ENCODE measurements at regions not wholly inside any gene's neighbourhood (a gene's known extent, or its start where the extent isn't known, plus 50 kb on each side); places are given as distances from the start of the nearest gene placed in this dataset.
"Not testable (repeated sequence)": the region's sequence is repeated elsewhere in the genome, so short reads cannot be mapped to it uniquely, and the experiment has no call there.

GRCh38 chr2:187215532-187216240, 232.4 kb downstream of the CALCRL start:
- Mint-ChIP-seq H3K36me3 (no peaks in the 10 kb centered on the region), H3K4me1 (ENCODE audit: low read depth) (no peaks in the 10 kb centered on the region), H3K27me3 (no peaks in the 10 kb centered on the region), H3K4me3 (no peak overlapping the region), H3K9me3 (ENCODE audit: low read depth) (no peaks in the 10 kb centered on the region), H3K27ac (no peak overlapping the region)

- Mint-ChIP-seq H3K4me1 (ENCODE audit: low read depth) (no peaks in the 10 kb centered on the region), H3K4me3 (no peak overlapping the region), H3K27me3 (no peaks in the 10 kb centered on the region), H3K9me3 (ENCODE audit: low read depth) (no peaks in the 10 kb centered on the region), H3K27ac (no peak overlapping the region), H3K36me3 (no peaks in the 10 kb centered on the region)
Observed at GRCh38 chr2:187214306-187214705, 233.7 kb downstream of the CALCRL start.

- Mint-ChIP-seq H3K9me3 (ENCODE audit: low read depth) (no peaks in the 10 kb centered on the region), H3K4me1 (ENCODE audit: low read depth) (no peaks in the 10 kb centered on the region), H3K27ac (no peak overlapping the region), H3K4me3 (no peak overlapping the region), H3K36me3 (no peaks in the 10 kb centered on the region), H3K27me3 (no peaks in the 10 kb centered on the region)
Observed at GRCh38 chr2:187213798-187214197, 234.3 kb downstream of the CALCRL start.

- Mint-ChIP-seq H3K4me1 (ENCODE audit: low read depth) (no peaks in the 10 kb centered on the region), H3K27me3 (no peaks in the 10 kb centered on the region), H3K4me3 (no peak overlapping the region), H3K36me3 (no peaks in the 10 kb centered on the region), H3K27ac (no peak overlapping the region), H3K9me3 (ENCODE audit: low read depth) (no peaks in the 10 kb centered on the region)
Observed at GRCh38 chr2:187210726-187211125, 237.3 kb downstream of the CALCRL start.

GRCh38 chr2:187208199-187208785, 239.8 kb downstream of the CALCRL start:
- Mint-ChIP-seq H3K27me3 (no peaks in the 10 kb centered on the region), H3K27ac (no peak overlapping the region), H3K4me1 (ENCODE audit: low read depth) (no peaks in the 10 kb centered on the region), H3K4me3 (no peak overlapping the region), H3K9me3 (ENCODE audit: low read depth) (no peaks in the 10 kb centered on the region), H3K36me3 (no peaks in the 10 kb centered on the region)

GRCh38 chr2:187207126-187207525, 240.9 kb downstream of the CALCRL start:
- Mint-ChIP-seq H3K27me3 (no peaks in the 10 kb centered on the region), H3K4me1 (ENCODE audit: low read depth) (no peaks in the 10 kb centered on the region), H3K9me3 (ENCODE audit: low read depth) (peaks cover 7% of the 10 kb centered on the region)

GRCh38 chr2:187206471-187206870, 241.6 kb downstream of the CALCRL start:
- Mint-ChIP-seq H3K27ac (no peak overlapping the region), H3K4me3 (no peak overlapping the region)

More at GRCh38 chr2:187207126-187207525, 240.9 kb downstream of the CALCRL start:
- Mint-ChIP-seq H3K27ac (no peak overlapping the region), H3K36me3 (no peaks in the 10 kb centered on the region), H3K4me3 (no peak overlapping the region)

GRCh38 chr2:187206071-187206470, 242.0 kb downstream of the CALCRL start:
- no peak overlapping the region for H3K27ac Mint-ChIP-seq
- H3K9me3 Mint-ChIP-seq (ENCODE audit: low read depth), result peaks cover 7% of the 10 kb centered on the region
- no peaks in the 10 kb centered on the region for H3K36me3 Mint-ChIP-seq
- H3K4me3 Mint-ChIP-seq, result no peak overlapping the region
- no peaks in the 10 kb centered on the region for H3K4me1 Mint-ChIP-seq (ENCODE audit: low read depth)
- no peaks in the 10 kb centered on the region for H3K27me3 Mint-ChIP-seq

More at GRCh38 chr2:187206471-187206870, 241.6 kb downstream of the CALCRL start:
- Mint-ChIP-seq H3K9me3 (ENCODE audit: low read depth) (peaks cover 7% of the 10 kb centered on the region), H3K36me3 (no peaks in the 10 kb centered on the region), H3K27me3 (no peaks in the 10 kb centered on the region), H3K4me1 (ENCODE audit: low read depth) (no peaks in the 10 kb centered on the region)

- H3K4me3 Mint-ChIP-seq, result no peak overlapping the region
- H3K27ac Mint-ChIP-seq, result no peak overlapping the region
- H3K27me3 Mint-ChIP-seq, result no peaks in the 10 kb centered on the region
- peaks cover 7% of the 10 kb centered on the region for H3K9me3 Mint-ChIP-seq (ENCODE audit: low read depth)
- H3K36me3 Mint-ChIP-seq, result no peaks in the 10 kb centered on the region
- H3K4me1 Mint-ChIP-seq (ENCODE audit: low read depth), result no peaks in the 10 kb centered on the region
Observed at GRCh38 chr2:187198136-187198535, 249.9 kb downstream of the CALCRL start.

- Mint-ChIP-seq H3K36me3 (no peaks in the 10 kb centered on the region), H3K27ac (no peak overlapping the region), H3K4me3 (no peak overlapping the region), H3K27me3 (no peaks in the 10 kb centered on the region), H3K4me1 (ENCODE audit: low read depth) (no peaks in the 10 kb centered on the region), H3K9me3 (ENCODE audit: low read depth) (no peaks in the 10 kb centered on the region)
Observed at GRCh38 chr2:187194049-187194448, 254.0 kb downstream of the CALCRL start.

GRCh38 chr2:187188783-187189631, 259.0 kb downstream of the CALCRL start:
- Mint-ChIP-seq H3K36me3 (no peaks in the 10 kb centered on the region), H3K4me3 (no peak overlapping the region), H3K9me3 (ENCODE audit: low read depth) (no peaks in the 10 kb centered on the region), H3K27me3 (no peaks in the 10 kb centered on the region), H3K27ac (no peak overlapping the region), H3K4me1 (ENCODE audit: low read depth) (no peaks in the 10 kb centered on the region)

GRCh38 chr2:187187519-187187918, 260.5 kb downstream of the CALCRL start:
- H3K36me3 Mint-ChIP-seq, result no peaks in the 10 kb centered on the region
- H3K27ac Mint-ChIP-seq, result no peak overlapping the region
- H3K27me3 Mint-ChIP-seq, result no peaks in the 10 kb centered on the region
- no peaks in the 10 kb centered on the region for H3K9me3 Mint-ChIP-seq (ENCODE audit: low read depth)
- H3K4me3 Mint-ChIP-seq, result no peak overlapping the region
- no peaks in the 10 kb centered on the region for H3K4me1 Mint-ChIP-seq (ENCODE audit: low read depth)

GRCh38 chr2:187180529-187180928, 267.5 kb downstream of the CALCRL start:
- Mint-ChIP-seq H3K27me3 (no peaks in the 10 kb centered on the region), H3K4me3 (no peak overlapping the region), H3K27ac (no peak overlapping the region), H3K9me3 (ENCODE audit: low read depth) (no peaks in the 10 kb centered on the region), H3K36me3 (no peaks in the 10 kb centered on the region), H3K4me1 (ENCODE audit: low read depth) (no peaks in the 10 kb centered on the region)

- not testable (repeated sequence) for H3K9me3 Mint-ChIP-seq (ENCODE audit: low read depth); H3K27me3 Mint-ChIP-seq; H3K4me1 Mint-ChIP-seq (ENCODE audit: low read depth); H3K27ac Mint-ChIP-seq; H3K36me3 Mint-ChIP-seq; H3K4me3 Mint-ChIP-seq
Observed at GRCh38 chr2:187178876-187179275, 269.2 kb downstream of the CALCRL start.

GRCh38 chr2:187177253-187177652, 270.8 kb downstream of the CALCRL start:
- Mint-ChIP-seq H3K36me3 (no peaks in the 10 kb centered on the region), H3K27ac (no peak overlapping the region), H3K4me3 (no peak overlapping the region), H3K4me1 (ENCODE audit: low read depth) (no peaks in the 10 kb centered on the region), H3K9me3 (ENCODE audit: low read depth) (no peaks in the 10 kb centered on the region), H3K27me3 (no peaks in the 10 kb centered on the region)

Measured in activated naive CD8-positive, alpha-beta T cell (primary cell).